GM12878 (cell line): ENCODE measurements at regions not wholly inside any gene's neighbourhood (a gene's known extent, or its start where the extent isn't known, plus 50 kb on each side); places are given as distances from the start of the nearest gene placed in this dataset.

ENCODE experiments used
- ATF2 ChIP-seq: IDR thresholded peaks from 2 replicates; pipeline ENCODE4 v1.6.1; 2012; ENCODE audit warnings: low read length, inconsistent platforms
- E2F4 ChIP-seq: IDR thresholded peaks from 2 replicates; pipeline ENCODE4 v1.6.1; 2012; ENCODE audit warnings: low read depth, low read length, improper control_type of control experiment
- KLF5 ChIP-seq: fragments of 450-650 bp; IDR thresholded peaks from 2 replicates; pipeline ENCODE4 v1.6.1; 2014; ENCODE audit warnings: mild to moderate bottlenecking; ENCODE audit not compliant: partially characterized antibody
- SIN3A ChIP-seq: IDR thresholded peaks from 2 replicates; pipeline ENCODE4 v1.6.1; 2012; ENCODE audit warnings: low read depth, low read length, improper control_type of control experiment
- ZBTB11 ChIP-seq: fragments of 450-650 bp; formaldehyde crosslinking; IDR thresholded peaks from 2 replicates; pipeline ENCODE4 v1.5.0; 2022; ENCODE audit warnings: mild to moderate bottlenecking, missing genetic modification characterization

DNA sequence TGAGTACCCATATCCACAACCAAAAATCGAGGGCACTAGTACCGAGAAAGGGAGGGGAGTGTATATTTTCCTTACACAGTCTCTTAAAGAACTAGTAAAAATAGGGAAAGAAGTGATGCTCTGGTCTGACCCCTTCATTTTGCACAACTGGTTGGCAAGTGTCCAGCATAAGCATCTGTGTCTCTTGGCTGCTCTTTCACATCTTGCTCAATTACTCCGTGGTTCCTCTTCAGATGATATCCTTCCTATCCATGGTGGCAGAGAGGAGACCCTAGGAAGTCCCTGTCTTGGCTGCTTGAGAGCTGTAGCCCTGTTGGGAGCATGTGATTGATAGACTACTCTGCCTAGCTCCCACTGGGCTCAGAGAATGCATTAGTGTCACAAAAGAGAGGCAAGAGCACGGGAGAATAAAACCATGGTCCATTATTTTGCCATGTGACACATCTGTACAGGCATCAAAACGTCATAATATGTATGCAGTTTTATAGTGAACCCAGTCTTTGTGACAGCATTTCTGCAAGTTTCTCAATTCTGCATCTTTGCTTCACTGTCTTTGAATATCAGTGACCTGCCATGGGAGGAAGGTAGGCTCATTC is 111.8 kb upstream of the ANKRD1 start (continued):
- no peak for TF ChIP-seq ZBTB11
- no peak for TF ChIP-seq ATF2
- TF ChIP-seq E2F4: no peak
- TF ChIP-seq KLF5: no peak
- no peak for TF ChIP-seq SIN3A
